Left lung (tissue), 4 donors: ENCODE measurements at regions not wholly inside any gene's neighbourhood (a gene's known extent, or its start where the extent isn't known, plus 50 kb on each side); places are given as distances from the start of the nearest gene placed in this dataset.

Experiments used
- ATAC-seq: fragments of 200-7000 bp; cut with Tn5 transposase; one replicate; pipeline ENCODE4 v1.9.1; 2020; ENCODE audit warnings: moderate library complexity
- DNase-seq, 4 donors: peaks; one replicate each; pipeline ENCODE4 v3.0.0-alpha.2; 2013 to 2020
- H3K27ac ChIP-seq, 2 donors: fragments of 200-600 bp; sonication (generic) in 1 of 2; one replicate each; pipeline versions ENCODE4 v1.5.0 to v1.8.0; 2020 to 2021
- H3K27me3 ChIP-seq, 2 donors: fragments of 200-600 bp; sonication (generic) in 1 of 2; one replicate each; pipeline versions ENCODE4 v1.5.0 to v1.8.0; 2020 to 2021
- H3K36me3 ChIP-seq, 2 donors: fragments of 200-600 bp; sonication (generic) in 1 of 2; one replicate each; pipeline versions ENCODE4 v1.5.0 to v1.8.0; 2020 to 2021
- H3K4me1 ChIP-seq, 2 donors: fragments of 200-600 bp; one replicate each; pipeline ENCODE4 v1.8.0; 2021
- H3K4me3 ChIP-seq, 2 donors: fragments of 200-600 bp; sonication (generic) in 1 of 2; one replicate each; pipeline versions ENCODE4 v1.5.0 to v1.8.0; 2020 to 2021; ENCODE audit warnings: mild to moderate bottlenecking in 1 of 2
- H3K9me3 ChIP-seq, 2 donors: fragments of 200-600 bp; sonication (generic) in 1 of 2; one replicate each; pipeline versions ENCODE4 v1.5.0 to v1.8.0; 2020 to 2021
- intact Hi-C, 2 donors: fragments of 100-400 bp; cut with DNase I; formaldehyde crosslinking; loops; one replicate each; pipeline versions ENCODE4 v1.11.2 to v1.14.2; 2022
- TF ChIP-seq, protein P1 (sequence below), 2 donors: fragments of 200-600 bp; sonication (generic) in 1 of 2; IDR thresholded peaks; one replicate each; pipeline versions ENCODE4 v1.5.0 to v1.8.0; 2021; ENCODE audit warnings: antibody characterized with exemption in 2 of 2
- donor health status: DM: no; HTN: yes; CAD: no.
- donor health status: DM: no; HTN: no; CAD: no.

DNA sequence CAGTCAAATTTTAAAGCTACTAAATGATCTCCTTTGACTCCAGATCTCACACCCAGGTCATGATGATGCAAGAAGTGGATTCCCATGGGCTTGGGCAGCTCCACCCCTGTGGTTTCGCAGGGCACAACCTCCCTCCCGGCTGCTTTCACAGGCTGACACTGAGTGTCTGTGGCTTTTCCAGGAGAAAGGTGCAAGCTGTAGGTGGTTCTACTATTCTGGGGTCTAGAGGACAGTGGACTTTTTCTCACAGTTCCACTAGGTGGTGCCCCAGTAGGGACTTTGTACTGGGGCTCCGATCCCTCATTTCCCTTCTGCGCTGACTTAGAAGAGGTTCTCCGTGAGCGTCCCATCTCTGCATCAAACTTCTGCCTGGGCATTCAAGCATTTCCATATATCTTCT, 845.2 kb downstream of the PCDH18 start:
- ATAC-seq = no peak
- no peaks in the 10 kb centered on the region for H3K9me3 ChIP-seq
- intact Hi-C loops = no loop called here
- no peaks in the 10 kb centered on the region for H3K36me3 ChIP-seq
- no peaks in the 10 kb centered on the region for H3K4me1 ChIP-seq
- TF ChIP-seq, protein P1, sequence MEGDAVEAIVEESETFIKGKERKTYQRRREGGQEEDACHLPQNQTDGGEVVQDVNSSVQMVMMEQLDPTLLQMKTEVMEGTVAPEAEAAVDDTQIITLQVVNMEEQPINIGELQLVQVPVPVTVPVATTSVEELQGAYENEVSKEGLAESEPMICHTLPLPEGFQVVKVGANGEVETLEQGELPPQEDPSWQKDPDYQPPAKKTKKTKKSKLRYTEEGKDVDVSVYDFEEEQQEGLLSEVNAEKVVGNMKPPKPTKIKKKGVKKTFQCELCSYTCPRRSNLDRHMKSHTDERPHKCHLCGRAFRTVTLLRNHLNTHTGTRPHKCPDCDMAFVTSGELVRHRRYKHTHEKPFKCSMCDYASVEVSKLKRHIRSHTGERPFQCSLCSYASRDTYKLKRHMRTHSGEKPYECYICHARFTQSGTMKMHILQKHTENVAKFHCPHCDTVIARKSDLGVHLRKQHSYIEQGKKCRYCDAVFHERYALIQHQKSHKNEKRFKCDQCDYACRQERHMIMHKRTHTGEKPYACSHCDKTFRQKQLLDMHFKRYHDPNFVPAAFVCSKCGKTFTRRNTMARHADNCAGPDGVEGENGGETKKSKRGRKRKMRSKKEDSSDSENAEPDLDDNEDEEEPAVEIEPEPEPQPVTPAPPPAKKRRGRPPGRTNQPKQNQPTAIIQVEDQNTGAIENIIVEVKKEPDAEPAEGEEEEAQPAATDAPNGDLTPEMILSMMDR (IDR thresholded peaks at IDR 0.05) = no peak
- no peak overlapping the region for H3K27ac ChIP-seq
- DNase-seq = no peak
- no peaks in the 10 kb centered on the region for H3K27me3 ChIP-seq
- H3K4me3 ChIP-seq = no peak overlapping the region

DNA sequence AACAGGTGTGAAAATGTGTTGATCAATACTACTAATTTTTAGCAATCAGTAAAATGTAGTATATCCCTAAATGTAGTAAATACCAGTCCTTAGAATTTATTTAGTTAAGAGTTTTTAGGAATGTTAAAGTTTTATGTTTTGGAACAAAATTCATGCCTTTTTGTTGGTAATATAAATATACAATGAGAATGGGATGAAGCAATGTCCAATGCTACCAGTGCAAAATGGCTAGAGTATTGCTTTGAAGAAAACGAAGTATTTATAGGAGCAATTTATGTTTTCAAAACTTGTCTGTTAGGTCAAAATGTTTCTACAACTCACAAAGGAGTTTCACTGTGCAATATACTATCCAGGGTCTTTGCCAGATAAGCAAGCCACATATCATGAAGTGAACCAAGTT, 851.5 kb downstream of the PCDH18 start:
- Histone ChIP-seq H3K27ac (no peak overlapping the region), H3K4me1 (no peaks in the 10 kb centered on the region), H3K4me3 (no peak overlapping the region), H3K27me3 (no peaks in the 10 kb centered on the region), H3K36me3 (no peaks in the 10 kb centered on the region), H3K9me3 (no peaks in the 10 kb centered on the region)
- intact Hi-C loops = no loop called here
- TF ChIP-seq, protein P1 (IDR thresholded peaks at IDR 0.05) = no peak
- no peak for ATAC-seq
- DNase-seq = no peak

DNA sequence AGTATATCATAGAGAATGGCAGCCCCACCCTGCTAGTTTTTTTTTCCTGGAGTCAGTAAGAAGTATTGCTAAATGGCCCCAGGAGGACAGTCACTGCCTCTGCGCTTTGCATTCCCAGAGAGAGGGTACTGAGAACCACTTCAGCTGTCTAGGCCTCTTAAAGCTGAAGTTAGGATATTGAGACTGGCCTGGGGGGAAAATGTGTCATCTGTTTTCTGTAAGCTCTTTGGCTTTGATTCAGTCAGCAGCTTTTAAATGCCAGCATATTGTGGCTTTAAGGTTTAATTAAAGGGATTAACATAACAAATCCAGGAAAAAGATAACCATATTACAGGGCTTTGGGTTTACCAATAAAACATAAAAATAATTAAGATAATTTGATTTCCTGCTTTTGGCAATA, 852.0 kb downstream of the PCDH18 start:
- Histone ChIP-seq H3K4me3 (no peak overlapping the region), H3K27me3 (no peaks in the 10 kb centered on the region), H3K9me3 (no peaks in the 10 kb centered on the region), H3K36me3 (no peaks in the 10 kb centered on the region), H3K27ac (no peak overlapping the region), H3K4me1 (no peaks in the 10 kb centered on the region)
- intact Hi-C loops = no loop called here
- DNase-seq (peak in 1 of 4 donors; percentile 2), ATAC-seq (no peak)
- TF ChIP-seq, protein P1 (IDR thresholded peaks at IDR 0.05) = no peak

DNA sequence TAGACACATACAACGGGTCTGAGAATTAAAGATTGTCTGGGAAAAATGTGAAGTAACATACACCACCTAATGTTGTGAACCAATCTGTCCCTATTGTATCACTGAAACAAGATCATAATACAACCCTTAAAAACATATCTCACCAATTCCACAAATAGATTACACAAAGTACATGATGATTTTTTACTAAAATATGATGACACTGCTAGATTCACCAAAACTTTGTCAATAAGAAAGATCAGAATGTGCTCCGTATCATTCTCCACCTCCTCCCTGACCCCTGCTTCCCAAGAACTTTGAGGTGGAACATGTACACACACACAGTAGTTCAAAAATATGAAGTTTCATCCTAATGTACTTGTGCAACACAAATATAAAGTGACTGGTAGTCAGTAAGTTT, 862.0 kb downstream of the PCDH18 start:
- Histone ChIP-seq H3K27ac (no peak overlapping the region), H3K27me3 (no peaks in the 10 kb centered on the region), H3K4me3 (no peak overlapping the region), H3K4me1 (no peaks in the 10 kb centered on the region), H3K9me3 (no peaks in the 10 kb centered on the region), H3K36me3 (no peaks in the 10 kb centered on the region)
- intact Hi-C loops = no loop called here
- DNase-seq (no peak), ATAC-seq (no peak)
- TF ChIP-seq, protein P1 (IDR thresholded peaks at IDR 0.05) = no peak

DNA sequence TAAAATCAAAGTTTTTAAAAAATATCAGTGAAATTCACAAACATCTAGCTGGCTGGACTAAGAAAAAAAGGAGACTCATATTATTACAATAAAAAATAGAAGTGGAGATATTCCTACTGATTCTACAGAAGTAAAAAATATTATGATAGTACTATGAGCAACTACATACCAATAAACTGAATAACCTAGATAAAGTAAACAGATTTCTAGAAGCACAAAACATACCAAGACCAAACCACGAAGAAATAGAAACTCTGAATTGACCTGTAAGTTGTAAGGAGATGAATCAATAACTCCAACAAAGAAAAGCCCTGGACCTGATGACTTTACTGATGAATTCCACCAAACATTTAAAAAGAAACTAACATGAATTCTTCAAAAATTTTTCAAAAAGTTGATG, 867.3 kb downstream of the PCDH18 start:
- intact Hi-C loops = no loop called here
- no peaks in the 10 kb centered on the region for H3K36me3 ChIP-seq

More for the DNA sequence above, 867.3 kb downstream of the PCDH18 start:
- no peak for ATAC-seq
- H3K4me3 ChIP-seq = no peak overlapping the region
- no peak for DNase-seq
- no peaks in the 10 kb centered on the region for H3K9me3 ChIP-seq
- H3K27ac ChIP-seq = no peak overlapping the region
- no peaks in the 10 kb centered on the region for H3K27me3 ChIP-seq
- TF ChIP-seq, protein P1 (IDR thresholded peaks at IDR 0.05) = no peak
- H3K4me1 ChIP-seq = no peaks in the 10 kb centered on the region
